ENCODE measurements at regions not wholly inside any gene's neighbourhood (a gene's known extent, or its start where the extent isn't known, plus 50 kb on each side); places are given as distances from the start of the nearest gene placed in this dataset.
"Not testable (repeated sequence)": the region's sequence is repeated elsewhere in the genome, so short reads cannot be mapped to it uniquely, and the experiment has no call there.

- DNase-seq (no peak), ATAC-seq (ENCODE audit: low FRiP score in 2 of 2) (no peak)
- TF ChIP-seq POLR2A (IDR thresholded peaks at IDR 0.05) (no peak), CTCF (IDR thresholded peaks at IDR 0.05) (no peak), POLR2AphosphoS5 (IDR thresholded peaks at IDR 0.05) (no peak), EP300 (IDR thresholded peaks at IDR 0.05) (no peak)
- H3K36me3 ChIP-seq: no peaks in the 10 kb centered on the region
- H3K27ac ChIP-seq: no peak overlapping the region
- H3K4me3 ChIP-seq: no peak overlapping the region
- no peaks in the 10 kb centered on the region for H3K27me3 ChIP-seq
- WGBS, 2 donors: 55 to 74% methylated on average over 2 of the region's 2 CpGs
- no peaks in the 10 kb centered on the region for H3K9me3 ChIP-seq
- H3K4me1 ChIP-seq: no peaks in the 10 kb centered on the region
These were observed 393.2 kb upstream of the HS3ST1 start for GRCh38 chr4:11821772-11822430.

- TF ChIP-seq POLR2AphosphoS5 (IDR thresholded peaks at IDR 0.05): no peak
- TF ChIP-seq EP300 (IDR thresholded peaks at IDR 0.05): no peak
- TF ChIP-seq CTCF (IDR thresholded peaks at IDR 0.05): no peak
- no peak for TF ChIP-seq POLR2A (IDR thresholded peaks at IDR 0.05)
- Histone ChIP-seq H3K9me3 (no peaks in the 10 kb centered on the region), H3K4me1 (no peaks in the 10 kb centered on the region), H3K27ac (no peak overlapping the region), H3K4me3 (no peak overlapping the region), H3K27me3 (no peaks in the 10 kb centered on the region), H3K36me3 (no peaks in the 10 kb centered on the region)
- DNase-seq (no peak), ATAC-seq (ENCODE audit: low FRiP score in 2 of 2) (no peak)
These were observed 388.4 kb upstream of the HS3ST1 start for GRCh38 chr4:11817088-11817487.

GRCh38 chr4:11814758-11815157, 386.1 kb upstream of the HS3ST1 start:
- no peak overlapping the region for H3K4me3 ChIP-seq
- DNase-seq (no peak), ATAC-seq (ENCODE audit: low FRiP score in 2 of 2) (peak in 1 of 2 donors; percentile 55)
- 65 to 67% methylated on average over 2 of the region's 2 CpGs for WGBS, 2 donors
- H3K36me3 ChIP-seq: no peaks in the 10 kb centered on the region
- TF ChIP-seq POLR2AphosphoS5 (IDR thresholded peaks at IDR 0.05): no peak
- no peak for TF ChIP-seq CTCF (IDR thresholded peaks at IDR 0.05)
- no peak for TF ChIP-seq EP300 (IDR thresholded peaks at IDR 0.05)
- TF ChIP-seq POLR2A (IDR thresholded peaks at IDR 0.05): no peak
- no peaks in the 10 kb centered on the region for H3K27me3 ChIP-seq
- no peaks in the 10 kb centered on the region for H3K9me3 ChIP-seq
- H3K4me1 ChIP-seq: no peaks in the 10 kb centered on the region
- no peak overlapping the region for H3K27ac ChIP-seq

GRCh38 chr4:11813951-11814446, 385.3 kb upstream of the HS3ST1 start:
- H3K27ac ChIP-seq: no peak overlapping the region
- DNase-seq (no peak), ATAC-seq (ENCODE audit: low FRiP score in 2 of 2) (no peak)
- 19 to 35% methylated on average over 1 of the region's 1 CpG for WGBS, 2 donors
- H3K4me1 ChIP-seq: no peaks in the 10 kb centered on the region
- H3K36me3 ChIP-seq: no peaks in the 10 kb centered on the region
- H3K4me3 ChIP-seq: no peak overlapping the region
- H3K9me3 ChIP-seq: no peaks in the 10 kb centered on the region
- no peaks in the 10 kb centered on the region for H3K27me3 ChIP-seq
- no peak for TF ChIP-seq EP300 (IDR thresholded peaks at IDR 0.05)
- TF ChIP-seq POLR2AphosphoS5 (IDR thresholded peaks at IDR 0.05): no peak
- TF ChIP-seq CTCF (IDR thresholded peaks at IDR 0.05): no peak

- not testable (repeated sequence) for H3K36me3 ChIP-seq; ATAC-seq (ENCODE audit: low FRiP score in 2 of 2); DNase-seq; H3K9me3 ChIP-seq; H3K4me3 ChIP-seq; H3K4me1 ChIP-seq; H3K27ac ChIP-seq; H3K27me3 ChIP-seq
- WGBS, 2 donors: 96 to 97% methylated on average over 3 of the region's 3 CpGs
These were observed 382.8 kb upstream of the HS3ST1 start for GRCh38 chr4:11811521-11811920.
